DMS 273 treated with DMSO at 0.1 percent for 48 hours (cell line): ENCODE measurements at regions not wholly inside any gene's neighbourhood (a gene's known extent, or its start where the extent isn't known, plus 50 kb on each side); places are given as distances from the start of the nearest gene placed in this dataset.
A peak's percentile ranks its signal among the peaks of the same experiment; 100 is the strongest.

ENCODE experiments used
- DNase-seq: peaks from one replicate; lab custom pipeline; 2025; lab: John Stamatoyannopoulos, UW

- no peak for DNase-seq
Observed at GRCh38 chr2:225340923-225341322, 58.6 kb upstream of the NYAP2 start.

GRCh38 chr2:225337183-225337582 lies 62.3 kb upstream of the NYAP2 start:
- DNase-seq = no peak

GRCh38 chr2:225334514-225334913 lies 65.0 kb upstream of the NYAP2 start:
- no peak for DNase-seq

GRCh38 chr2:225328192-225328591 lies 71.3 kb upstream of the NYAP2 start:
- no peak for DNase-seq

GRCh38 chr2:225326969-225327368 lies 72.5 kb upstream of the NYAP2 start:
- DNase-seq = no peak

- DNase-seq = peak; percentile 17
Observed at GRCh38 chr2:225319872-225320271, 79.6 kb upstream of the NYAP2 start.

GRCh38 chr2:225318440-225318839 lies 81.1 kb upstream of the NYAP2 start:
- DNase-seq = no peak

- DNase-seq = no peak
Observed at GRCh38 chr2:225317186-225317585, 82.3 kb upstream of the NYAP2 start.

- DNase-seq = peak; percentile 15
Observed at GRCh38 chr2:225310745-225311144, 88.8 kb upstream of the NYAP2 start.

GRCh38 chr2:225309516-225309915 lies 90.0 kb upstream of the NYAP2 start:
- peak; percentile 14 for DNase-seq

- no peak for DNase-seq
Observed at GRCh38 chr2:225296951-225297350, 102.6 kb upstream of the NYAP2 start.

- DNase-seq = no peak
Observed at GRCh38 chr2:225295102-225295501, 104.4 kb upstream of the NYAP2 start.

GRCh38 chr2:225293638-225294037 lies 105.9 kb upstream of the NYAP2 start:
- no peak for DNase-seq

GRCh38 chr2:225290757-225291400 lies 108.6 kb upstream of the NYAP2 start:
- DNase-seq = no peak

- DNase-seq = no peak
Observed at GRCh38 chr2:225289659-225290058, 109.9 kb upstream of the NYAP2 start.

- no peak for DNase-seq
Observed at GRCh38 chr2:225288986-225289385, 110.5 kb upstream of the NYAP2 start.

- peak; percentile 3 for DNase-seq
Observed at GRCh38 chr2:225282858-225283710, 116.4 kb upstream of the NYAP2 start.

GRCh38 chr2:225276207-225276606 lies 123.3 kb upstream of the NYAP2 start:
- no peak for DNase-seq

- DNase-seq = no peak
Observed at GRCh38 chr2:225275443-225275842, 124.1 kb upstream of the NYAP2 start.

GRCh38 chr2:225274751-225275150 lies 124.8 kb upstream of the NYAP2 start:
- DNase-seq = peak; percentile 33

- DNase-seq = no peak
Observed at GRCh38 chr2:225272173-225272572, 127.3 kb upstream of the NYAP2 start.

- DNase-seq = peak; percentile 38
Observed at GRCh38 chr2:225270861-225271260, 128.6 kb upstream of the NYAP2 start.

- DNase-seq = no peak
Observed at GRCh38 chr2:225270053-225270452, 129.5 kb upstream of the NYAP2 start.

GRCh38 chr2:225254363-225254762 lies 145.1 kb upstream of the NYAP2 start:
- no peak for DNase-seq
